PC-3 (cell line): ENCODE measurements at regions not wholly inside any gene's neighbourhood (a gene's known extent, or its start where the extent isn't known, plus 50 kb on each side); places are given as distances from the start of the nearest gene placed in this dataset.

Experiments
- CTCF ChIP-seq: fragments of 300-600 bp; sonication (generic); conservative IDR thresholded peaks from 2 replicates; pipeline ENCODE4 v1.5.1; 2017; ENCODE audit warnings: antibody characterized with exemption, low read depth, mild to moderate bottlenecking, low read length
- EZH2phosphoT487 ChIP-seq: fragments of 300-600 bp; sonication (generic); IDR thresholded peaks from 2 replicates; pipeline ENCODE4 v1.6.1; 2018; ENCODE audit warnings: mild to moderate bottlenecking, antibody characterized with exemption, low read length, borderline replicate concordance

- TF ChIP-seq CTCF (no peak), EZH2phosphoT487 (no peak)
Measured at GRCh38 chr14:97571201-97571600, 774.0 kb downstream of the VRK1 start.
